ENCODE measurements at regions not wholly inside any gene's neighbourhood (a gene's known extent, or its start where the extent isn't known, plus 50 kb on each side); places are given as distances from the start of the nearest gene placed in this dataset.
"Not testable (repeated sequence)": the region's sequence is repeated elsewhere in the genome, so short reads cannot be mapped to it uniquely, and the experiment has no call there.

DNA sequence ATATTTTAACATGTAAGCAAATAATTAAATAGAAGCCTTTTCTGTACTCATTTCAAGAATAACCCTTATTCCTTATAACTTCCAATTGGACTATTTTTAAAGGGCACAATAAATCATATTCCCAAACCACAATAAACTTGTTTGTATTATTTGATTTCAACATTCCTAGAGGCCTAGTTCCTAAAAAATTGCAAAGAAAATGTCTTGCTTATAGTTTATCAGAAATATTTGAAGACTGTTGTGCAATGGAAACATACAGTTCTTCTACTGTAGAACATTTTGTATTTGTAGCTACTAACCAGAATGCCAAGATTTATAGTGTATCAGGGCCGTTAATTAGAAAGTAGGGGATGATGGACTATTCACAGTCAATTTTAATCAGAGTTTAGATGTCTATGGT lies 1037.0 kb upstream of the CDH18 start:
- no peak for ATAC-seq

GRCh38 chr5:21013237-21013636 lies 1025.2 kb upstream of the CDH18 start:
- ATAC-seq = no peak

DNA sequence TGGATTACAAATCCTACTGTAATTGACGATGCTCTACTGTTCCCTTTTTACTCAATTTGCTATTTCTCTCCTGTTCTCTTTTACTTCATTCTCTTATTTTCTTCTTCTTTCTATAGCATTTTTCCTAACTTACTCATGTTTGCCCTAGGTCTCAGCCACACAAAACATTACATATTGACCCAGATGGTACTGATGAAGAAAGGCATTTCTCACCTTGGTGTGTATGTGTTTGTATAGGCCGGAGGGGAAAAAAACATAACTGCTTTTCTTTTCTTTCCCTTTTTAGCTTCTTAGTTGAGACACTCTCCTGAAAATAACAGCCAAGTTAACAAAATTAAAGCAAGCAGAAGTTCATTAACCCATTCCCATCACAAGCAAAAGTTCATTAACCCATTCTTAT lies 1019.8 kb upstream of the CDH18 start:
- ATAC-seq = no peak

DNA sequence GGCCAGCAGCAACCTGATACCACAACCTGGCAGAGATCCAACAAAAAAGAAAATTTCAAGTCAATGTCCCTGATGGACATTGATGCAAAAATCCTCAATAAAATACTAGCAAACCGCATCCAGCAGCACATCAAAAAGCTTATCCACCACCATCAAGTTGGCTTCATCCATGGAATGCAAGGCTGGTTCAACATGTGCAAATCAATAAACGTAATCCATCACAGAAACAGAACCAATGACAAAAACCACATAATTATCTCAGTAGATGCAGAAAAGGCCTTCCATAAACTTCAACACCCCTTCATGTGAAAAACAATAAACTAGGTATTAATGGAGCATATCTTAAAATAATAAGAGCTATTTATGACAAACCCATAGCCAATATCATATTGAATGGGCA lies 1000.9 kb upstream of the CDH18 start:
- ATAC-seq = not testable (repeated sequence)

- no peak for ATAC-seq
Observed at GRCh38 chr5:20985754-20986153, 997.8 kb upstream of the CDH18 start.

- no peak for ATAC-seq
Observed at GRCh38 chr5:20974426-20974825, 986.4 kb upstream of the CDH18 start.

DNA sequence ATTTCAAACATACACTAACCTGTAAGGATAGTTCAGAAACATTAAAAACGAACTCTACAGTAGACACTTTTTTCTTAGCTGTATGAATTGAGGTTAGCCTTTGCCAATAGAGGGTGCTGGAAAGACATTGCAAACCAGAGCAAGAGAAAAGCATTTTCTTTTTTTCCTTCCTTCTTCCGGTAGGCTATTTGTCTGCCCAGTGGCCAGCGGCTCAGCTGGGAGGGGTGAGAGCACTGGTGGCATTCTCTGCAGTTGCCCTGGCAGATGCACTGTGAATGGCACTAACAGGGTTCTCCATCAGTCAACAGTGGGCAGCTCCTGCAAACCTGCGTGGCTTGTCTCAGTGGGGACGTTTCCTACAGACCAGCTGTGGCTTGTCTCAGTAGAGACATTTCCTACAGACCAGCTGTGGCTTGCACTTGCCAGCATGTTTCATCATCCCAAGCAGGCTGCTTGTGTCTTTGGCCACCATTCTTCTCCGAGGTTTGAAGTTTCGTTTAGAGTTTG lies 984.5 kb upstream of the CDH18 start:
- peak; percentile 83 for ATAC-seq

GRCh38 chr5:20959347-20959746 lies 971.3 kb upstream of the CDH18 start:
- no peak for ATAC-seq

DNA sequence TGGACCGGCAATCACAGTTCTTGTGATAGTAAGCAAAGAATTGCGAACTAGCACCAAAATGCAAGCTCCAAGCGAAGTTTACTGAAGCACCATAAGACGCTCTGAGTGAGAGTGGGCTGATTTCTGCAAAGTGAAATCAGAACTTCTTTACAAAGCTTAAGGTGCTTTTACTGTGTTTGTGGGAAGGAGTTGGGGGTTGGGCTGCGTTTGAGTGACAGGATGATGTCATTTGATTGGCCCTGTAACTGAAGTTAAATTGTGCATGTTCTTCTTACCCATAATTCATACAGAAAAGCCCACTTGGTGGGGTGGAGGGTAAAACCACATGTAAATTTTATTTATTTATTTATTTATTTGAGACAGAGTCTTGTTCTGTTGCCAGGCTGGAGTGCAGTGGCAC lies 970.6 kb upstream of the CDH18 start:
- ATAC-seq = no peak

GRCh38 chr5:20956134-20956533 lies 968.1 kb upstream of the CDH18 start:
- ATAC-seq = no peak

GRCh38 chr5:20949636-20950035 lies 961.6 kb upstream of the CDH18 start:
- ATAC-seq = no peak

GRCh38 chr5:20943183-20943971 lies 955.4 kb upstream of the CDH18 start:
- ATAC-seq = not testable (repeated sequence)

DNA sequence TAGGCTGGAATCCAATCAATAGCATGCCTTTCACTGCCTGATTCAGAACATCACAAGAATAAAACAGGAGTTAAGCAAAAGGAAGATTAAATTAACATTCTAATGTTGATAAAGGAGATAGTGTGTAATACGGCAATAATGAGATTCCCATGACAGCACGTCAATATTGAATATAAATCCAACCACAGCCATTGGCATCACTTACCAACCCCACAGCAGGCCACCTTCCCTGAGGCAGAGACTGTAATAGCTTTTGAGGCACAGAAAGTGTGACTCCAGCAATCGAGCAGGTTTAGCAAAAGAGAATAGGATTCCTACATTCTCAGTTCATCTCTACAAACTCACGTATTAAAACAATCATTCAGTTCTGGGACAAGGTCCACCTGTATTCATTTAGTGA lies 954.6 kb upstream of the CDH18 start:
- ATAC-seq = not testable (repeated sequence)

DNA sequence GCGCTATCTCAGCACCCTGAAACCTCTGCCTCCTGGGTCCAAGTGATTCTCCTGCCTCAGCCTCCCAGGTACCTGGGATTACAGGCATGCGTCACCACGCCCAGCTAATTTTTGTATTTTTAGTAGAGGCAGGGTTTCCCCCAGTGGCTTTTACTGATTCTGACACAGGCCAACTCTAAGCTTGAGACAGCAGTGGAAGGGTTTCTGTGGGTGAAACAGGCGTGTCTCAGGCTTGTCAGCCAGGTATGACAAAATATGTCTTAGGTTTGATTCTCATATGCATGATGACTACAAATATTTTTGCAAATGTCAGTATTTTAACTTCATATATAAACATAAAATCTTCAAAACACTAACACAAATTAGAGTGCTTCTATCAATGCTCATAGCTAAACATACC lies 952.8 kb upstream of the CDH18 start:
- not testable (repeated sequence) for ATAC-seq

DNA sequence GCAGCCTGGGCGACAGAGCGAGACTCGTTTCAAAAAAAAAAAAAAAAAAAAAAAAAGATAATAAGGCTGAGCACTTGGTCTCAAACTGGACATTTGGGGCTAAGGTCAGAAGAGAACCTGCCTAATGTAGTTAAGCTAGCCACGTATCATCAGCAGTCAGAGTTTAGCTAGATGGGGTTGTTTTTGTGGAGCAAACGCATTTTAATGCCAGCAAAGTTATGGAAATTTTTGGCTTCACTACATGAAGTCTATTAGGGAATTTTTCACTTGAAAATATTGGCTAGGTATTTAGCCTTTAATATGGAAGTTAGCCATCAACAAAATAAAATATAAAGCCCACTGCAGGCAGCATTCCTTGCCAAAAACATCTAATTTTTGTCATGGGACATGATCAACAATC lies 902.9 kb upstream of the CDH18 start:
- not testable (repeated sequence) for ATAC-seq

- ATAC-seq = not testable (repeated sequence)
Observed at GRCh38 chr5:20875726-20876125, 887.7 kb upstream of the CDH18 start.

GRCh38 chr5:20865892-20866291 lies 877.9 kb upstream of the CDH18 start:
- ATAC-seq = not testable (repeated sequence)

DNA sequence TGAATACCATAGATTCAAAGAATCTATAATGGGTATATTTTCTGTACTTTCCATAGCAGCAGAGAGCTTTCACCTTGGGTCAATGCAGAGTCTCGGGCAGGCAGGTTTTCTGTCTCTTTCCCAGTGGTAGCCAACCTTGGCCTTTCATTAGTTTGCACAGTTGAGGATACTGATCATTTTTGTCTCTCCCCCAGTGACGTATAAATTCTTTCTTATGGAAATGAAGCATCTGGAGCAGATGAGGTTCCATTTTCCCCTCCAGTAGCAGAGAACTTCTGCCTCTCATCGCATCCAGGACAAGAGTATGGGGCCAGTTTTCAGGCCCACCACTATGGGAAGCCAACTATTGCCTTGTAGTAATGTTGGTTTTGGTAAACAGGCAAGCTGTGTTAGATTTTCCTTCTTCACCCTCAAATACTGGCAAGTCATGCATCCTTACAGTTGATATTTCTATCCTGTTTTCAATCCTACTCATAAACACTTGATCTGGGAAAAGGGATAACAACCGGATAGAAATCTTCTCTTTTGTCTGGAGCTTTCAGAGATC lies 845.2 kb upstream of the CDH18 start:
- ATAC-seq = no peak

DNA sequence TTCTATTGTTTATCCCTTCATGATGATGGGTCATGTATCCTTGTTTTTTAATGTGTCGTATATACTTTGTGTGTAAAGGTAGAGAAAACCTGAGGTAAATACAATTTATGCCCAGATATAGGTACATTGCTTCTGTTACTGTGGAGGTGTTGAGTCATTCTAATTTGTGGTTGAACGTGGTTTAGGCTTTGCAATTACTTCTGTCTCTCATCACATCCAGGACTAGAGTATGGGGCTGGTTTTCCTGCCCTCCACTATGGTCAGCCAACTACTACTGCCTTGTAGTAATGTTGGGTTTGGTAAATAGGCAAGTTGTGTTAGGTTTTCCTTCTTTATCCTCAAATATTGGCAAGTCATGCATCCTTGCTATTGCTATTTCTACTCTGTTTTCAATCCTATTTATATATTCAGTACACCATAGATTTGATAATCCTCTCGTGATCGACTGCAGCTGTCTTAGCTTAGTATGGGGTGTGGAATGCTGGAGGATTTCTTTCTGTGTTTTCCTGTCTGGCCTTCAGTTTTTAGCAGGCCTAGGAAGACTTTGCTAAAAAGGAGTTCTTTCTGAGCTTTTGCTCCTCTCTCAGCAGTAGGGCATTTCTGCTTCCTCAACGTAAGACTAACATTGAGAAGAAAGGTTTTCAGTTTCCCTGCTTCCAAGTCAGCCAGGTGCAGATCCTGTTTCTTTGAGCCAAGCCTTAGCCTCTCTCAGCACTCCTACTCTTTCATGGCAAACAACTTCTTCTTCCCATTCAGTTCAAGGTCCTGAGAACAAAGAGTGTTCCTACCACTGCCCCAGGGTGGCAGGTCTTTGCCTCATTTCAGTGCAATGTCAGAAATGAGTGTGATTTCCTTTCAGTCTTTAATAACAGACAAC lies 844.4 kb upstream of the CDH18 start:
- ATAC-seq = no peak

DNA sequence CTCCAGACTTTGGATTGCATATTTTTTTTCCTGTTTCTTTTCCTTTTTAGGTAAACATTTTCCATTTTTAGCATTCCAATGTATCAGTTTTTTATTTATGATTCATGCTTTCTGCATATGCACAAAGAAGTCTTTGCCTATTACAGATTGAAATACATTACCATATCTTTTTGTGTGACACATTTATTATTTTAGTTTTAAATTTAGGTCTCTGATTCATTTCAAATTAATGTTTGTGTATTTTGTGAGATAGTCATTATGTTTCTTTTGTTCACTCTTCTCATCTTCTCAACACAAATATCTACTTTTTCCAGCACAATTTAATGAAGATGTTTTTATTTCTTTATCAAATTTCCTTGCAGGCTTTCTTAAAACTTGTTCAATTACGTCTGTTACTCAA lies 838.0 kb upstream of the CDH18 start:
- ATAC-seq = not testable (repeated sequence)

DNA sequence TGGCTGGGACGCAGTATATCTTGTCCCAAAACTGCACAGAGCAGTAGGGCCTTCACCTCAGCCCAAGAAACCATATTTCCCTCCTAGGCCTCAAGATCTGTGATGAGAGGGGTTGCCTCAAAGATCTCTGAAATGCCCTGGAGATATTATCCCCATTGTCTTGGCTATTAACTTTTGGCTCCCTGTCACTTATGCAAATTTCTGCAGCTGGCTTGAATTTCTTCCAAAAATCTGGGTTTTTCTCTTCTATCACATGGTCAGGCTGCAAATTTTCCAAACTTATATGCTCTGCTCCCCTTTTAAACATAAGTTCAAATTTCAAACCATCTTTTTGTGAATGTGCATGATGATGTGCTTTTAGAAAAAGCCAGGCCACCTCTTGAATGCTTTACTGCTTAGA lies 809.2 kb upstream of the CDH18 start:
- ATAC-seq = not testable (repeated sequence)

GRCh38 chr5:20784755-20785154 lies 796.8 kb upstream of the CDH18 start:
- not testable (repeated sequence) for ATAC-seq

- ATAC-seq = not testable (repeated sequence)
Observed at GRCh38 chr5:20783484-20783883, 795.5 kb upstream of the CDH18 start.
